Activated T-helper 9 cell treated with anti-CD3 and anti-CD28 coated beads, Interleukin-2, amount 50 U/mL, for 16 hours (primary cell): ENCODE measurements at regions not wholly inside any gene's neighbourhood (a gene's known extent, or its start where the extent isn't known, plus 50 kb on each side); places are given as distances from the start of the nearest gene placed in this dataset.
"Not testable (repeated sequence)": the region's sequence is repeated elsewhere in the genome, so short reads cannot be mapped to it uniquely, and the experiment has no call there.

Experiments
- DNase-seq: peaks from one replicate; pipeline ENCODE4 v3.0.0-alpha.2; 2020; ENCODE audit warnings: low read depth

DNA sequence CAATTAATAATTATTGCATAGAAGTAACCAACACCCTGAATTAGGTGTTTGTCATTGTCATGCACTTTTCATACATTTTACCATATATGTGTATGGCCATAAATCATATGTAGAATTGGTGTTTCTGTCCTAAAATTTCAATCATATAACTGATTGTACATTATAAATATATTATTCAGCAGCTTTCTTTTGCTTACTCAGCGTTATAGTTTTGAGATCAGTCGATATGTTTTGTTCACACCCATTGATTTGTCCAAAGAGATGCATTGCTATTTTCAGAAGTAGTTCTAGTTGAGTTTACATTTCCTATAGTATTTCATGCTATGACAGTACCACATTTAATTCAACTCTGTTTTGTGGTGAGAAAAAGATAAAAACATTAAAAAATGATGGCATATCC is 50.5 kb upstream of the PARP4 start:
- DNase-seq = no peak

GRCh38 chr13:24563971-24564370 is 51.4 kb upstream of the PARP4 start:
- not testable (repeated sequence) for DNase-seq

- DNase-seq = no peak
Observed at GRCh38 chr13:24564881-24565280, 52.3 kb upstream of the PARP4 start.

GRCh38 chr13:24567593-24567992 is 55.0 kb upstream of the PARP4 start:
- not testable (repeated sequence) for DNase-seq

DNA sequence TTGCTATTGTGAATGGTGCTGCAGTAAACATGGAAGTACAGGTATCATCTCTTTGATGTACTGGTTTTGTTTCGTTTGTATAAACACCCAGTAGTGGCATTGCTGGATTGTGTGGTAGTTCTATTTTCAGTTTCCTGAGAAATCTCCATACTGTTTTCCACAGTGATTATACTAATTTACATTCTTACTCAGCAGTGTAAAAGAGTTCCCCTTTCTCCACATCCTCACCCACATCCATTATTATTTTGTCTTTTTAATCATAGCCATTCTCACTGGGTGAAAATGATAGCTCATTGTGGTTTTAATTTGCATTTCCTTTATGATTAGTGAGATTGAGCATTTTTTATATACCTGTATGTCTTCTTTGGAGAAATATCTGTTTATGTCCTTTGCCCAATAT is 62.3 kb upstream of the PARP4 start:
- DNase-seq = no peak

GRCh38 chr13:24580315-24580714 is 67.7 kb upstream of the PARP4 start:
- not testable (repeated sequence) for DNase-seq

DNA sequence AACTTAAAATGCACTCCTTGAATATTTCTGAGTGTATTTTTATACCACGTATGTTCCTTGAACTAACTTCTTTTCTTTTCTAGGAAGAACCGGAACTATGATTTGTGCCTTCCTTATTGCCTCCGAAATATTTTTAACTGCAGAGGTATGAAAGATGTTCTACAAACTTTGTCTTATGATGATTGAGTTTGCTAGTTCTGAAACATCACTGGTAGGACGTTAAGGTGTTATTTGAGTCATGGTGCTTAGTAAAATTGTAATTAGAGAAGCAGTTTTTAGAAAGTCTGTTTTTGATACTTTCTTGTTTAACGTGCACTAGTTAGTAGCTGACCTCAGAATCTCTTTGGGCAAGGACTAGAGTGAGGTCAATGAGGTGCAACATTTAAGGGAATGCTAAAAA is 69.0 kb upstream of the PARP4 start:
- not testable (repeated sequence) for DNase-seq

- DNase-seq = not testable (repeated sequence)
Observed at GRCh38 chr13:24591697-24592096, 79.1 kb upstream of the PARP4 start.

DNA sequence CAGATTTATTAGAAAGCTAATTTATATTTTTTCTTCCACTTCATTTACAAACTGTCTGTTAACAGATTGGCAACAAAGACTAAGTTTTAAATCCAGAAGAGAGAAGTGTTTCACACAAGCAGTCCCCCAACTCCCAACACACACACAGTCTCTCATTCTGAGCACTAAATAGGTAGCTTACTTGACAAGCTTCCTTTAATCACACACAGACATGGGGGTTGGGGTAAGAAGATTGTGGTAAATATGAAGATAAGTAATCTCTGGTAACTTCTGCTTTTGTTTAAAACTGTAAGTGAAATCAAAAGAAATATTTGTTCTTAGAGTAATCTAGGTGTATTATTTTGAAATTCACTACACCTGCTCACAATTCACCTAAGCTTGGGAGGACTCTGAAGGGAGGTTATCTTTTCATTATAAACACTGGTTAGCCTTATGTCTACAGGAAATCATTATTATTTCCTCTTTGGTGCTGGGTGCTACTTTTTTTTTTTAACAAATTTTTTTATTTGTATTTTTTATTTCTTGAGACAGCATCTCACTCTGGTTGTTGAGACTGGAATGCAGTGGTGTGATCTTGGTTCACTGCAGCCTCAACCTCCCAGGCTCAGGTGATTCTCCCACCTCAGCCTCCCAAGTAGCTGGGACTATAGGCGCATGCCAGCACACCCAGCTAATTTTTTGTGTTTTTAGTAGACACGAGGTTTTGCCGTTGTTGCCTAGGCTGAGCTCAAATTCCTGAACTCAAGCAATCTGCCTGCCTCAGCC is 82.1 kb upstream of the ATP12A start:
- not testable (repeated sequence) for DNase-seq

GRCh38 chr13:24599019-24599791 is 81.0 kb upstream of the ATP12A start:
- DNase-seq = not testable (repeated sequence)

GRCh38 chr13:24605923-24606372 is 74.3 kb upstream of the ATP12A start:
- no peak for DNase-seq

DNA sequence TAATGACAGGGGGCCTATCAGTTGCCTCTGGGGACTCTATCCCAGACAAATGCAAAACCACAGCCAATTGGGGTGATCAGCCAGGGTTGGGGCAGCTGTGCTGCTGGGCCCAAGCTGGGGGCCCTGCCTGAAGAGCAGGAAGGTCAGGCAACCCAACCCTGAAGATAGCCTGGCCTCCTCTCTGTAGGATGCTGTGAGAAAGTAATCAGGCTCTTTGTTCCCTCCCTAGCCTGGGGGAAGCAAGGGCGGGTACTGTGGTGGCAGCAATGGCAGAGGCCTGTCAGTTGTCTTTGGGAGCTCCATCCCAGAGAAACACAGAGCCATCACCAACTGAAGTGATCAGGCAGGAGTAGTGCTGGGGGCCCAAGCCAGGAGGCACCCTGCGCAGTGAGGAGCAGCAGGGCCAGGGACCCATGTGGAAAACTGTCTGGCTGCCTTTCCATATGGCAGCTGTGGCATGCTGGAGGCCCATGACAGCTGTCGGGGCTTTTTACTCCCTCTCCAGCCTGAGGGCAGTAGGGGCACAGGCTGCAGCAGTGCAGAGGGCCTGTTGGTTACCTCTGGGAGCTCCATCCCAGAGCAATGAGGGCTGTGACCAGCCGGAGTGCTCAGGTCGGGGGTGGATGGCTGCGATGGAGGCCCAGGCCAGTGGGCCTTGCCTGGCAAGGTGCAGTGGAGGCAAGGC is 73.6 kb upstream of the ATP12A start:
- DNase-seq = no peak

GRCh38 chr13:24610956-24611355 is 69.3 kb upstream of the ATP12A start:
- DNase-seq = no peak

DNA sequence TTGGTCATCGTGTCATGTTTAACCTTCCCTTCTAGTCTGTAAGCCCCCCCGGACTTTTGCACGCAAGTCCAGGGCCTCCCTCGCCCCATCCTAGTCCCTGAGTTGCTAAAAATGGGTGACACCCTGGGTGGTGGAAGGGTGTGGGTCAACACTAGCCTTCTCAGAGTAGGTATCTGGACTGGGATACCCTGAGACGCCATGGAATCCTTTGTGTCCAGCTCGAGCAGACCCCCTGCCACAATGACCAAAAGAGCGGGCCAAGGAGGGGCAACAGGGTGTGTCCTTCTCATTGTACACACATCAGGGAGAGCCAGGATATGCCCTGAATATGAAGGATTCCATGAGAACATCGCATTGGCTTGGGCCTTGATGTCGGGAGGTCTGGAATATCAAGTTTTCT is 67.5 kb upstream of the ATP12A start:
- DNase-seq = no peak

DNA sequence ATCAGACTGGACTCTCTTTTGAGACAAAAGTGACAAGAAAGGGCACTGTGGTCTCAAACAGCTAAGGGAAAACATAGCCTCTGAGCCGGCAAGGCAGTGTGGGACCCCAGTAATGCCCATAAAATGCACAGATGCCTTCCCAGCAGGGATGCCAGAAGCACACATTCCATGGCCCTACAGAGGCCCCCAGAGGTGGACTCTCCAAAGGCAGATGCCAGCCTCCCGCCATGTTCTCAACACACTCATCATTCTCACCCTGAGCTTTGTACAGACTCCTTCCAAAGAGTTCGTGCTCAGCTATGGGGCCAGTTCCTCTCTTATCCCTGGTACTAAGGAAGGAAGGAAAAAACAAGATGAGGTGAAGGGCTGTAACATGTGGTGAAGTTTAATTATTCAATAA is 67.1 kb upstream of the ATP12A start:
- no peak for DNase-seq

- no peak for DNase-seq
Observed at GRCh38 chr13:24613755-24614154, 66.5 kb upstream of the ATP12A start.

- no peak for DNase-seq
Observed at GRCh38 chr13:24614306-24615080, 65.7 kb upstream of the ATP12A start.

DNA sequence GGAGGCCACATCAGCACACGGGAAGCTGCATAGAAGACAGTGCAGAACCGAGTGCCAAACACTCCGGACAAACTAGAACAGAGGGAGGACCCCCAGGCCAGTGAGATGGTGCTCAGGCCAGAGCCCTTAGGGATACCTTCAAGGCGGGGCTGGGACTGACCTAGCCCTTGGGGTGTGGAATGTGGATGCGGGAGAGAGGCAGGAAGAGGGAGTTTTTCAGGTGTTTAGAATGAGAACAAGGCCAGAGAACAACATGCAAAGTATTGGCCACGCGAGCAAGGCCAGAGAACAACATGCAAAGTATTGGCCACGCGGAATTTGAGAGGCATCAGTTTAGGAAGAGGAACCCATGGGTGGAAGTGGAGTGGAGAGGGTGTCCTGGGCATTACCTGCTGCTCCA is 65.1 kb upstream of the ATP12A start:
- no peak for DNase-seq

DNA sequence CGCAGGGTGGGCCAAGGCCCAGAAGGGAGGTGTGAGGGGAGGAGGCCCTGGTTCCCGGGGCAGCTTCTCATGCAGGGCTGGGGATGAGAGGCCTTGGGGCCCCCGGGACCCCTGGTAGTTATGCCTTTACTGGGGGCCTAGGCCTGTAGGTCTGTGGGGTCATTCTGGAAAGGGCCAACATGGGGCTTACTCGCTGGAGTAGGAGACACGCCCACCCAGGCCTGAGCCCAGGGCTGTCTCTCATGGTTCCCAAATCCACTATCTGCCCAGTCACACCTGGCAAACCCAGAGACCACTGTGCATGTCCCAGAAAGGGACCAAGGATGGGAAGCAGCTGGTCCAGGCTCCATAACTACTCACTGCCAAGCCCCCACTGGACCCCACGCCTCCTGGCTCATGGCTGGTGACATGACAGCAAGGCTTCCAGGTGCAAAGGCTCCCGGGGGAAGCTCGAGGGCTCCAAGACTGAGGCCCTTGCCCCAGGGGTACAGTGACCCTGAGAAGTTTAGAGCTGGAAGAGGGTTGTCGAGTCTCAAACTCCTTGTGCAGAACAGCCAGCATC is 64.2 kb upstream of the ATP12A start:
- DNase-seq = no peak

DNA sequence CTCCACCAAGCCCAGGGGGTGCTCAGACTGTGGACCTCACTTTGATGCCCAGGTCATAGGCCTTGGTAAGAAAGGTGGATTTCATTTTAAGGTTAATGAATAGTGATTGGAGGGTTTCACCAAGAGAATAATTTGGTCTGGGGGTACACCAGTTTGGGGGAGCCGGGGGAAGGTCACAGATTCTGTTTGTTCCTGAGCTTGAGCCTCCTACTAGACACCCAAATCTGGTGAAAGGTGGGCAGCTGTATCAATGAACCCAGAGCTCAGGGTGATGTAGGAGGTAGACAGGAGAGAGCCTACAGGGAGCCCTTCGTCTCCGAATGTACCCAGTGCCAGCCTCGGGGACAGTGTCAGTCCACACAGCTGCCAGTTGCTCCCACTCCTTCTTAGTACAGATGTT is 63.7 kb upstream of the ATP12A start:
- DNase-seq = no peak

GRCh38 chr13:24617256-24618010 is 62.8 kb upstream of the ATP12A start:
- DNase-seq = no peak
